ENCODE measurements at regions not wholly inside any gene's neighbourhood (a gene's known extent, or its start where the extent isn't known, plus 50 kb on each side); places are given as distances from the start of the nearest gene placed in this dataset.
"Not testable (repeated sequence)": the region's sequence is repeated elsewhere in the genome, so short reads cannot be mapped to it uniquely, and the experiment has no call there.

DNA sequence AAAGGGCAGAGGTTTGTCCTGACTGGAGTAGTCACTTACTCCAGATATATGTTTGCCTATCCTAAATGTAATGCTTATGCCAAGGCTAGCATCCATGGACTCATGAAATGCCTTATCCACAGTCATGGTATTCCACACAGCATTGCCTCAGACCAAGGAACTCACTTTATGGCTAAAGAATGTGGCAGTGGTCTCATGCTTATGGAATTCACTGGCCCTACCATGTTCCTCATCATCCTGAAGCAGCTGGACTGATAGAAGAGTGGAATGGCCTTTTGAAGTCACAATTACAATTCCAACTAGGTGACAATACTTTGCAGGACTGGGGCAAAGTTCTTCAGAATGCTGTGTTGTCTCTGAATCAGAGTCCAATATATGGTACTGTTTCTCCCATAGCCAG lies 1014.8 kb downstream of the RAPGEF2 start:
- DNase-seq = no peak

DNA sequence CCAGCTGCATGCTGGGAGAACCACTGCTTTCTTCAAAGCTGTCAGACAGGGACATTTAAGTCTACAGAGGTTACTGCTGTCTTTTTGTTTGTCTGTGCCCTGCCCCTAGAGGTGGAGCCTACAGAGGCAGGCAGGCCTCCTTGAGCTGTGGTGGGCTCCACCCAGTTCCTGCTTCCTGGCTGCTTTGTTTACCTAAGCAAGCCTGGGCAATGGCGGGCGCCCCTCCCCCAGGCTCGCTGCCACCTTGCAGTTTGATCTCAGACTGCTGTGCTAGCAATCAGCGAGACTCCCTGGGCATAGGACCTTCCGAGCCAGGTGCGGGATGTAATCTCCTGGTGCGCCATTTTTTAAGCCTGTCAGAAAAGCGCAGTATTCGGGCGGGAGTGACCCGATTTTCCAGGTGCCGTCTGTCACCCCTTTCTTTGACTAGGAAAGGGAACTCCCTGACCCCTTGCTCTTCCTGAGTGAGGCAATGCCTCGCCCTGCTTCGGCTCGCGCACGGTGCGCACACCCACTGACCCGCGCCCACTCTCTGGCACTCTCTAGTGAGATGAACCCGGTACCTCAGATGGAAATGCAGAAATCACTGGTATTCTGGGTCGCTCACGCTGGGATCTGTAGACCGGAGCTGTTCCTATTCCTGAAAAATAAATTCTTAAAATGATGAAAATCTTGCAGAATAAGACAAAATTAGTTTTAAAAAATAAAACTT lies 1022.9 kb downstream of the RAPGEF2 start:
- not testable (repeated sequence) for DNase-seq

DNA sequence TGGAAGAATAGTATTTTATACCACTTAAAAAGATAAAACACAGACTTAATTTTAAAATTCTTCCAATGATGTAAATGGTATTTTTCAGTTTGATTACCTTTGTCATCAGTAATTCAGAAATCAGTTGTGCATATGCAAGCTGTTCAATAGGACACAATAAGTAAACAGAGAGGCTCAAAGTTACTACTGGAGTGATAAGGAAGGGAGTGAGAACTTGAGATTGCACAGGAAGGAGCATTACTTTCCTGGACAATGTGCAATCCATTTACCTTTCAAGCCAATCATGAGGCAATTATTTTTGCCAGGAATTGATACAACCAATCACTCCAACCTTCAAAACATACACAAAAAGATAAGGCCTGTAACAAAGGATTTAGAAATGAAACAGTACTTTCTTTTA lies 1024.3 kb downstream of the RAPGEF2 start:
- no peak for DNase-seq

DNA sequence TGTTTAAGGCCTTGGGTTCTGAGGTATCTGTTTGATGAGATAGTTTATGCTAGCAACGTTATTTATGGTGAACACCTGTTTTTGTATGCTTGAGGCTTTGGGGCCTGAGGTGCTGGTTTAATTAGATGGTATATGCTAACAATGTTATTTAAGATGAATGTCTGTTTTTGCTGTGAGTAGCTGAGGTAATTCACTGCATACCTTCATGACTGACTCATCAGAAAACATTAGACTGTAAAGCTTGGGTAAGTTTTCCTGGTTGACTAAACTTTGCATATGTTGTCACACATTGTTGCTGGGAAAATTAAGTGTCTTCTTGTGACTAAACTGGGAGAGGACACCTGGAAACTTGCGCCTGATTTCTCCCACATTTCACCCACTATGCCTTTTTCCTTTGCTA lies 1026.6 kb downstream of the RAPGEF2 start:
- DNase-seq = no peak

DNA sequence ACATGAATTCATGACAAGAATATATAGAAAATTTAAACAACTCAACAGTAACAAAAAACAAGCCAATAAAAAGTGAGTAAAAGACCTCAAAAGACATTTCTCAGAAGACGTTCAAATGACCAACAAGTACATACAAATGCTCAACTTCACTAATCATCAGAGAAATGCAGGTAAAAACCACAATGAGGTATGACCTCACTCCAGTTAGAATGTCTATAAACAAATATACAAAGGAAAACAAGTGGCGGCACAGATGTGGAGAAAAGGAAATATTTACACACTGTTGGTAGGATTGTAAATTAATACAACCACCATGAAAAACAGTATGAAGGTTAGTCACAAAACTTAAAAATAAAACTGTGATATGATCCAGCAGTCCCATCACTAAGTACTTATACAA lies 1033.1 kb downstream of the RAPGEF2 start:
- no peak for DNase-seq

DNA sequence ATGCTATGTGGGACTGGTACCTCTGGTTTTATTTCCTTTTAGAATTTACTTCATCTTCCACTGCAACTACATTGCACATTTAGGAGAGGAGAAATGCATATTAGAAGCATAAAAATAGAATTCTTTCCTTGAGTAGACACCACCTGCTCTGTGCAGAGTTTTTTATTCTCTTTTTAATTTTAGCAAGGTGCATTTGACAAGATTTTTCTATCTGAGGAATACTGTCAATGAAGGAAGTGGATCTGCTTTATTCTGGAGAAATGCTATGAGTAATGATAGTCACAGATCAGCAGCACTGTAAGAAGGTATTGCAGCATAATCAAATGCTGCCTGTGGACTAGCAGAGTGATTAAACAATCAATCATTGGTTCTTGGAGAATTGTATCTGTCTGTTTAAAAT lies 1038.3 kb downstream of the RAPGEF2 start:
- no peak for DNase-seq

DNA sequence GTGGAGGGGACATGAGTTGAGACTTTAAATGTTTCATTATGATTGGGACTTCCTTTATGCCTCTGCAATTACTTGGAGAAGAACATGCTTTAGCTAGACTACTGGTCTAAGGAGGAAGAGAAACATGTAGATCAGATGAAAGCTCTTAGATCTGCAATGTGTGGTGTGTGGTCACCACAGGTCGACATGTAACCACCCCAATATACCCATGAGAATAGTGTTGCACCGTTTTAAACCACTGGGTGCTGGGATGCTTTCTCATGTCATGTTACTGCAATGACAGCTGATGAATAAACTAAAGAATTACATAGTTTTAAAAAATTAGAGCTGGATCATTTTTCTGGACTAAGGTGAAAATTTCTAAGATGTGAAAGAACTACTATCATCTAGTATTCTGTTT lies 1039.7 kb downstream of the RAPGEF2 start:
- DNase-seq = no peak

DNA sequence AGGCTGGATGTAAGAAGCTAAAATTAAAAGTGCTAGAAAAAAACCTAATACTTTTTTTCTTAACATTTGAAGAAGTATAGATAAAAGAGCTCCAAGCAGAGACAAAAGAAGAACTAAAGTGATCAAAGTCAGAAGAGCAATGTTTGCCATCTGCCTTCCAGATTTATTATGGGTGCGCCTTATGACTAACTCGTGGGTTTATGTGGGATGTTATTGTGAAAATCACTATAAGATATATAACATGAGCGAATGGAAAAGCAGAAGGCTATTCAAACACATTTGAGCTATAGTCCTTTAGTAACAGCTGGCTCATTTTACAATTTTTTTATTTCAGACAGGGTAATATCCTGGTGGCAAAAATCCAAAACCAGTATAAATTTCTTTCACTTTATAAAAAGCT lies 1040.7 kb downstream of the RAPGEF2 start:
- no peak for DNase-seq

DNA sequence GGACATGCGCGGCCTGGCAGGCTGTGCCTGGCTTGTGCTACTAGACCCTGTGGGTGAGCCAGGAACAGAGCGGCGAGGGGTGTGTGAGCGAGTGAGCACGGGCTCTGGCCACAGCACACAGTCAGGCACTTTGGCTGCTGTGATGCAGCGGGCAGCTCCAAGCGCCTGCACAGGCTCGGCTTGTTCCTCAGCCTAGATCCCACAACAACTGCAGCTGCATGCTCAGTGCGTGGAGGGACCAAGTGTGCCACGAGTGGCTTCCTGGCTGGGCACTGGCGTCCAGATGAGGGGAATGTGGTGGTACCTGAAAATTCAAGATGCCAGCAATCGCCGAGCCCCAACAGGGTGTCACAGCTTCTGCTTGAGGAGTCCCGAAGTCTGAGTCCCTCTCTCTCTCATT lies 1056.6 kb downstream of the RAPGEF2 start:
- DNase-seq = no peak

DNA sequence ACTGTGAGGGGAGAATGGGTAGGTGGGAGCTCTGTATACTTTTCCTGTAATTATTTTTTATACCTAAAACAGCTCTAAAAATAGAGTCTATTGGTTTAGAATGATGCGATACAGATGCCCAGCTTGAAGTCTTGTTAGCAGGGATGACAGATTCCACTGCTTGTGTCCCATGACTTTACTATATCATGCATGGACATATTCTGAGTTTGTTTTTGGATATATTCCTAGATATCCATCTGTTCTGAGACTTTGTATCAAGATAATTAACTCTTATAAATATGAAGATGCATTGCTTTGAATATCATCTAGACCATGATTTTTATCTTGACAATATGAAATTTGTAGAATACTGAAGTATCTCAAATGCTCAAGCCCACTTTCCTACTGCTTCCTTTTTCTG lies 1058.1 kb downstream of the RAPGEF2 start:
- DNase-seq = no peak

DNA sequence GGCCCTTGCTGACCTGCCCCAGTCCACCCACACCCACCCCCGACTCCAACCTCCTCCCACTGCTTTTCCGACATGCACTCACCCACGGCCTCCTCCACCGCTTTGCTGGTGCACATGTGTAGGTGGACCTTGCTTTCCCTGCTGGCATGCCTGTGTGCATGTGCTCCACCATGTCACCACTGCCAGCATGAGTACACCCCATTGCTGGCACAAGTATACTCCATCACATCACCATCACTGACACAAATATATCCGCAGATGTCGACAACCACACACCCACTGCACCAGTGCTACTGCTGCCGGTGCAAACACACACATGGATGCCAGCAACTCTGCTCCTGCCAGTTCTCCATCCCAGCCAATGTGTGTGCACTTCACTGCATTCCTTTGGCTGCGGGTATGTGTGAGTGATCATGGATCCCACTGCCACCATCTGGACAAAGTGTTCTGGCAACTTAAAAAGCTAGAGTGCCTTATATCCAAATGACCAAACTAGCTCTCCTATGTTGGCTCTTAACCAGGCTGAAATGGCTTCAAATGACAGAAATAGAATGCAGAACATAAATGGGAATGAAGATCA lies 1072.3 kb downstream of the RAPGEF2 start:
- DNase-seq = no peak

DNA sequence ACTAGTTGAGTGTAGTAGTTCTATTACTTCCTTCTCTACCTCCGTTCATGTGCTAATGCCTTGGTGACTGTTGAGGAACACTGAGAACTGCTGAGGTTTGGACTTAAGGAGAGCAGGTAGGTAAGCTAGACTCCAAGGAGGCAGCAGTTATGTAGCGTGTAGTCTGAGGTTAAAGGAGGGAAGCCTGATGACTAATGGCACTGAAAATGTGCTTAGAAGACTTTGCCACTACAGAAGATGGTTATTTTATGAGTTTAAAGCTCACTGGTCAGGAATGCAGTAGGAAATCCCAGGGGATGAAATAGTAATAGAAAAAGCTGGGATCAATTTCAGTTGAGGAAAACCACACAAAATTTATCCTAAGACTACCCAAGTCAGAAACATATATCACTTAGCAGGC lies 1077.3 kb downstream of the RAPGEF2 start:
- DNase-seq = no peak

DNA sequence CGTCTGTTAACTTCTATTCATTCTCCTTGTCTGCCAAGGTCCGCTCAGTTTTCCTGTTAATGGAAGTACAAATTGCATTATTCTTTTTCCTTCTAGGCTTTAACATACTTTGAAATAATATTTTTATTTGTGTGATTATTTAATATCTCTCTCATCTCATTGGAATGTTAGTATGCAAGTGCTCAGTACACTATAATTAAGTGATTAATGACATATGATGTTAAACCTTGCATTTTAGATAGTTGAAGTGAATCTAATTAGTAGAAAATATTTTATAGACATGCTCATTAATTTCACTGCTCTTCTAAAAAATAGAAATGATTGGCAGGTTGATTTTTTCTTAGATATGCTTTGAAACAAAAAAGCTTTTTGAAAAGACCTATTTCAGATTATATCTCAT lies 1079.8 kb downstream of the RAPGEF2 start:
- no peak for DNase-seq

DNA sequence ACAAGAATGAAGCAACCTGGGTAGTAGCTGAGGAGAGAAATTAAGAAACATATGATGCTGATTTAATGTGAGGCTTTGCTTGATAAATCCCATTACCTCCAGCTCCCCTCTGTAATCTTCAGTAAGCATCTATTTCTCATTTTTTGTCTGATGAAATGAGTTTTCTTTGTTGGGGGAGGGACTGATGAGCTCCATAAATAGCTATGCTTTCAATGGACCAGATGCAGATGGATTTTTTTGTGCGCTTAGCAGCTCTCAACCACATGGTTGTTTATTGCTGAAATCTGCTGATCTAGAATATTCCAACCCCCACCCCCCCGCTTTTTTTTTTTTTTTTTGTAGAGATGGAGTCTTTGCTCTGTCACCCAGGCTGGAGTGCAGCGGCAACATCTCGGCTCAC lies 1082.0 kb downstream of the RAPGEF2 start:
- no peak for DNase-seq

DNA sequence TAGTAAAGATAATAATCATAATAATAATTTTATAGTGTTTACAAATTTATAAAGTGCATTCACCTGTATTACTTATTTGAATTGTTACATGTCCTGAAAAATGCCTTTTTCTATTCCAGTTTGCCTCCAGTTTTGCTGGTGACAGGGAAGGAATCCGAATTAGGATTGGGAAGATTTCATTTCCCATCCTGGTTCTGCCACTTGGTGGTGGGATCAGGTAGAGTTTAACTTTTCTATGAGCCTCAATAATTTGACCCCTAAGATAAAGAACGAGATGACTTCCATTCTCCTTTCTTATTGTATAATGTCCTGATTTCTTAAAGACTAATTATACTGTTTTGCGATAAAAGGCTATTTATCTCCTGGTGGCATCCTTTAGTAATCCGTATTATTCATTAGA lies 1090.9 kb downstream of the RAPGEF2 start:
- DNase-seq = no peak

DNA sequence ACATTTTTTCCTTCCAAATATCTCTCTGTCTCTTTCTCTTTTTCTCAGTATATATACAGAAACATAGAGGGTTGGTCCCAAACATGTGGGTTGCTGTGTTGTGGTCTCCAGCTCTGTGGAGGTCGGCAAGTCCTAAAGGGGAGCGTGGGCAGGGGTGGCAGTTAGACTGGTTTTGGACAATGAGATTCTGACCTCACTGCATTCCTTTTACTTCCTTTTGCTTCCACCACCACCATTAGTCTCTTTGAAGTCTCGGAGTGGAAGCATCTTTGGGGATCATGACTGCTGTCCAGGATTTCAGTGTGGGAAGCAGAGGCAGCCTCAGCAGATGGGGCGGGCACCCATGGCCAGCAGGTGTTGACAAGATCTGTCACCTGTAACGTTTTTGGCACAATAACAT lies 1091.8 kb downstream of the RAPGEF2 start:
- DNase-seq = no peak

DNA sequence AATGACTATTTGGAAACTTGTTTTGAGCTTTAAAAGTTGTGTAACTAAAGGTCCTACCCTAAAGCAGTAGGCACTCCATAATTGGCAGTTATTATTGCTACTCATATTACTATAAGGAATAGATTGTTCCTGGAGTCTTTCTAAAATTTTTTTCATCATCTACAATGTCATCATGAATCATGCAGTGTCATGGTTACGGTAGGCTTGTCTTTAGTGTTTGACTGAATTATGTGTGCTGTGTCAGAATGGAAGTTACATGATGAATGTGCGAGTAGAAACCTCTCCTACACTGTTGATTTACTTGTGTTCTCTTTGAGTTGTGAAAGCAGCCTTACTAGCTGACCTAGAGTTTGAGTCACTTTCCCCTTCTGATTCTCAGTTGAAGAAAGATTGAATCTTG lies 1099.9 kb downstream of the RAPGEF2 start:
- no peak for DNase-seq

DNA sequence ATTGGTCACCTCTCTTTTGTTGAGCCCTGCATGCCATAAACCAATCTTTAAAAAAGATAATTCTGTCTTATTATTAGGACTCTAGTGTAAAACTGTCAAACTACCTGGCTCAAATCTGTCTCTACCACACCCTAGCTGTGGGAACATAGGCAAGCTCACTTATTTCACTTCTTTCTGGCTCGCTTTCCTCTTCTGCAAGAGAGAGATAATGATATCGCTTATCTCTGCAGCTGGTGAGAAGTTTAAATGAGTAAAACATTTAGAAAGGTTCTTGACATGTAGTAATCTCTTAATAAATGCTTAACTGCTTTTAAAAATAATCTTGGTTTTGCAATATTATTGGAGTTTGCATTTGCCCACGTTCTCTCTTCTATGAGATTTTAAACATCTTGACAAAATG lies 1109.2 kb downstream of the RAPGEF2 start:
- no peak for DNase-seq

DNA sequence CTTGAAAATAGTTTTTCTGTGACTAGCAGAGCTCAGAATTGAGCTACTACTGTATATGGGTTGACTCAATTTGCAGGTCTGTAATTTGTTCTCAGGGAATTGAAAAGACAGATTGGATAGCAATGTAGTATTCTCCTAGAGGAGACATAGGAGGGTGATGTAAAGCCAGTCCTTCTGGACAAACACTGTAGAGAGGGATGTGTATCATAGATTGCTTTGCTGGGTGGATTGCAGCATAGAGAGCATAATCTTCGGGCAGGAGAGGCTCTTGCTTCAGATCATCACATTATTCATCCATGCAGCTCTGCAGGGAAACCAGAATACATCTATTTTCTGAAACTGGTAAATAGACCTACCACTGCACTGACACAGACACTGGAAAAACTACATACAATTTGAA lies 1110.5 kb downstream of the RAPGEF2 start:
- DNase-seq = no peak

DNA sequence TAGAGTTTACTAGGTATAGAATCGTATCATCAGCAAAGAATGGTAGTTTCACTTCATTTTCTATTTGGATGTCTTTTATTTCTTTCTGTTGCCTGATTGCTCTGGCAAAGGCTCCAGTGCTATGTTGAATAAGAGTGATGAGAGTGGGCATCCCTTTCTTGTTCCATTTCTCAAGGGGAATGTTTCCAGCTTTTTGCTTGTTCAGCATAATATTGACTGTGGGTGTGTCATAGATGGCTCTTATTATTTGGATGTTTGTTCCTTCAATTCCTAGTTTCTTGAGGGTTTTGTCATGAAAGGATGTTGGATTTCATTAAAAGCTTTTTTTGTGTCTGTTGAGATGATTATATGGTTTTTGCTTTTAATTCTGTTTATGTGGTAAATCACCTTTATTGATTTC lies 1114.5 kb downstream of the RAPGEF2 start:
- DNase-seq = no peak

DNA sequence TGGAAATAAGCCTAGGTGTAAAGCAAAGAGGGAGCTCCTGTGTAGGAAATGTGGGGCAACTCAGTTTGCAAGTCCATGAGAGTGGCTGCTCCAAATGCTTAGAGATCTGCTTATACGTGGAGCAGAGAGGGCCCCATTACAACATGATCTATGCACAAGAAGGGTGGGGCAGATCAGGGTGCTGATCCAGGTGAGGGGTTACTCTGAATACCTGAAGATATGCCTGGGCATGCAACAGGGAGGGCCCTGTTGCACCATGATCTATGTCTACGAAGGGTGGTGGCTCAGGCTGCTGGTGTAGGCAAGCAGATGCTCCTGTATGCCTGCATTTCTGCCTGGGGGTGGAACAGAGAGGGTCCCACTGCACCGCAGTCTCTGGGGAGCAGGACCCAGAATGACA lies 1121.2 kb downstream of the RAPGEF2 start:
- DNase-seq = no peak

DNA sequence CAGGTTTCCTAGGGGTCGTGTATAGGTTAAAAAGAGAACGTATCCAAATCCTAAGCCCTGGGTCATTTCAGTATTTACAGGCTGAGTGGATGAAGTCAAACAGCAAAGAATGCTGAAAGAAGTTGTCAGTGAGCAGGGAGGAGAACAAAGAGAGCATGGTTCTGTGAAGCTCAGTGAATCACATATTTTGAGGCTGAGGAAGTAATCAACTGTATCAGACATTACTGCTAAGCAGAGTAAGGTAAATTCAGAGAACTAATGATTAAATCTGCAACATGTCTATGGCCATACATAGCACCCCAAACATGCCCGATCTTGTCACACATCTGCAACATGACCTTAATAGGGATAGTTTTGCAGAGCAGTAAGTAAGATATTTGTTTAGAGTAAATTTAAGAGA lies 1130.3 kb downstream of the RAPGEF2 start:
- DNase-seq = no peak

DNA sequence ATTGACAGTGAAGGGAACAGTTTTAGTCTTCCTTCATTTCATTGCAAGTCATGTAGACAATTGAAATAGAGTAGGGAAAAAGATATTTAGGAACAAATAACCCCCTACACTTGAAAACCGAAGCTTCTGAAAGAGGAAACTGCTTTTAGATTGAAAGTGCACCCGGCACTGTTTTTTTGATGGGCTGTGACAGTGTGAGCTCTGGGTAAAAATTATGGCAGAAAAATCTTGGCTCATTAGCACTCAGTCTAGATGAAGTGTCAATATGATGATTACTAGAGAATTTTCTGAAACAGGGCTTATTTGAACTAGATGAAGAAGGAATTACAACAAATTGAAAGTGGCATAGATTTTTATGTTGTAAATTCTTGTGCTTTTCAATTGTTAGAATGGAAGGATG lies 1132.4 kb downstream of the RAPGEF2 start:
- DNase-seq = no peak

DNA sequence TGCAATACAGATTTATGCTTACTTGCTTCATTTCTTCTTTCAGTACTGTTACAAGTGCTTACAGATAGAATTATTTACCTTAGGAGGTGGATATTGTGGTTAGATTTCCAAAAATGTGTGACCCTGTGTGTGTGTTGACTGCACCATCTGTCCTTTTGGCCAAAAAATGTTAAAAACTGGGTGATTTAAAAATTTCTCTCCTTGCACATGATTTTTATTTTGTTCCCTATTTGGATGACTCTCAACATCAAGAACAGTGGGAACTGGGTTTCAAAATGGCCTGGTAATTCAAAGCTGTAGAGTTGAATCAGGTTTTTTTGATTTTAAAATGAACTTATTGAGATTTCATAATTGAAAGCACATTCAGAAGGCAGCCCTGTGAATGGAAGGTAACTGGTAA lies 1132.9 kb downstream of the RAPGEF2 start:
- no peak for DNase-seq

DNA sequence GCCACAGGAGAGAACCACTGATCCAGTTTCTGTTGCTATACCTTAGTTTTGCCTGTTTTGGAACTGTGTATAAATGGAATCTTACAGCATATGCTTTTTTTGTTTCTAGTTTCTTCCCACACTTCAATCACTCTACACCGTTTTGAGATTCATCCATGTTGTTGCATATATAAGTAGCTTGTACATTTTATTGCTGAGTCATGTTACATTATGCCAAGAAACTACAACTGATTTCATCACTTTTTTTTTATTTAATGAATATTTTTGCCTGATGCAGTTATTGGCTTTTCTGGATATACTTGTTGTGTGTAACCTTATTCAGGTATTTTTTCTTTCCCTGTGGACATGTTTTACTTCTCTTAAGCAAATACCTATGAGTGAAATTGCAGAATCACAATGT lies 1135.9 kb downstream of the RAPGEF2 start:
- no peak for DNase-seq

All from NCI-H2227 treated with DMSO at 0.1 percent for 48 hours (cell line).